ENCODE measurements at regions not wholly inside any gene's neighbourhood (a gene's known extent, or its start where the extent isn't known, plus 50 kb on each side); places are given as distances from the start of the nearest gene placed in this dataset.

- no peak for DNase-seq (ENCODE audit: low read depth in 2 of 2)
Observed at GRCh38 chr5:71998746-71999145, 108.5 kb upstream of the MAP1B start.

- no peak for DNase-seq (ENCODE audit: low read depth in 2 of 2)
Observed at GRCh38 chr5:72000707-72001106, 106.6 kb upstream of the MAP1B start.

GRCh38 chr5:72005671-72006070 lies 101.6 kb upstream of the MAP1B start:
- no peak for DNase-seq (ENCODE audit: low read depth in 2 of 2)

- DNase-seq (ENCODE audit: low read depth in 2 of 2) = no peak
Observed at GRCh38 chr5:72006361-72006760, 100.9 kb upstream of the MAP1B start.

GRCh38 chr5:72007336-72008111 lies 99.8 kb upstream of the MAP1B start:
- DNase-seq (ENCODE audit: low read depth in 2 of 2) = no peak

- DNase-seq (ENCODE audit: low read depth in 2 of 2) = no peak
Observed at GRCh38 chr5:72009280-72009679, 98.0 kb upstream of the MAP1B start.

GRCh38 chr5:72010430-72010829 lies 96.8 kb upstream of the MAP1B start:
- no peak for DNase-seq (ENCODE audit: low read depth in 2 of 2)

- DNase-seq (ENCODE audit: low read depth in 2 of 2) = no peak
Observed at GRCh38 chr5:72012906-72013305, 94.4 kb upstream of the MAP1B start.

GRCh38 chr5:72013766-72014624 lies 93.3 kb upstream of the MAP1B start:
- DNase-seq (ENCODE audit: low read depth in 2 of 2) = no peak

GRCh38 chr5:72015103-72015548 lies 92.1 kb upstream of the MAP1B start:
- DNase-seq (ENCODE audit: low read depth in 2 of 2) = no peak

GRCh38 chr5:72018143-72018803 lies 89.0 kb upstream of the MAP1B start:
- peak in 1 of 2 donors; percentile 33 for DNase-seq (ENCODE audit: low read depth in 2 of 2)

GRCh38 chr5:72020161-72020983 lies 86.9 kb upstream of the MAP1B start:
- no peak for DNase-seq (ENCODE audit: low read depth in 2 of 2)

GRCh38 chr5:72021651-72022357 lies 85.5 kb upstream of the MAP1B start:
- no peak for DNase-seq (ENCODE audit: low read depth in 2 of 2)

GRCh38 chr5:72028382-72028781 lies 78.9 kb upstream of the MAP1B start:
- no peak for DNase-seq (ENCODE audit: low read depth in 2 of 2)

GRCh38 chr5:72030237-72030636 lies 77.0 kb upstream of the MAP1B start:
- no peak for DNase-seq (ENCODE audit: low read depth in 2 of 2)

GRCh38 chr5:72032788-72033187 lies 74.5 kb upstream of the MAP1B start:
- no peak for DNase-seq (ENCODE audit: low read depth in 2 of 2)

- no peak for DNase-seq (ENCODE audit: low read depth in 2 of 2)
Observed at GRCh38 chr5:72034770-72035169, 72.5 kb upstream of the MAP1B start.

GRCh38 chr5:72035831-72036230 lies 71.4 kb upstream of the MAP1B start:
- no peak for DNase-seq (ENCODE audit: low read depth in 2 of 2)

GRCh38 chr5:72036951-72037350 lies 70.3 kb upstream of the MAP1B start:
- no peak for DNase-seq (ENCODE audit: low read depth in 2 of 2)

GRCh38 chr5:72040513-72040912 lies 66.8 kb upstream of the MAP1B start:
- no peak for DNase-seq (ENCODE audit: low read depth in 2 of 2)

GRCh38 chr5:72041654-72042053 lies 65.6 kb upstream of the MAP1B start:
- no peak for DNase-seq (ENCODE audit: low read depth in 2 of 2)
